ENCODE measurements at regions not wholly inside any gene's neighbourhood (a gene's known extent, or its start where the extent isn't known, plus 50 kb on each side); places are given as distances from the start of the nearest gene placed in this dataset.
A peak's percentile ranks its signal among the peaks of the same experiment; 100 is the strongest.
"Not testable (repeated sequence)": the region's sequence is repeated elsewhere in the genome, so short reads cannot be mapped to it uniquely, and the experiment has no call there.

GRCh38 chr12:127043731-127044130, 1223.2 kb upstream of the TMEM132C start:
- ChIA-PET CTCF (no interaction called here), POLR2A (ENCODE audit: low non-redundant PET) (no interaction called here)

GRCh38 chr12:127044836-127045235, 1222.1 kb upstream of the TMEM132C start:
- no peak for DNase-seq (ENCODE audit: low spot score)
- CTCF ChIA-PET, result no interaction called here
- no peak for TF ChIP-seq CTCF (conservative IDR thresholded peaks at IDR 0.05; ENCODE audit: low read depth)
- POLR2A ChIA-PET (ENCODE audit: low non-redundant PET), result no interaction called here
- no peak overlapping the region for H3K27ac ChIP-seq

More at GRCh38 chr12:127043731-127044130, 1223.2 kb upstream of the TMEM132C start:
- no peak overlapping the region for H3K27ac ChIP-seq
- no peak for TF ChIP-seq CTCF (conservative IDR thresholded peaks at IDR 0.05; ENCODE audit: low read depth)
- no peak for DNase-seq (ENCODE audit: low spot score)

DNA sequence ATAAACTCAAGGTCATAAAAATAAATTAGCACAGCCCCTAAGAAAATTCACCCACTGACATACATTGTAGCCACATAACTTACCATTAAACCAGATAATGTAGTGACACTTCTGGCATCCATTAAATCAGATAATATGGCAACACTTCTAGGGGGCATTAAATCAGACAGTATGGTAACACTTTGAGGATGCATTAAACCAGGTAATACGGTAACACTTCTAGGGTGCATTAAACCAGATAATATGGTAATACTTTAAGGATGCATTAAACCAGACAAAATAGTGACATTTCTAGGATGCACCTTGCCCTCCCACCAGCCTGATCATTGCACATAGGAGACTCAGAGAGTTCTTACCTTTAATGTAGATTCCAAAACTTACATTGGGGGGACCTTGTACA, 1220.5 kb upstream of the TMEM132C start:
- ChIA-PET POLR2A (ENCODE audit: low non-redundant PET) (no interaction called here), CTCF (no interaction called here)
- H3K27ac ChIP-seq, result no peak overlapping the region
- no peak for TF ChIP-seq CTCF (conservative IDR thresholded peaks at IDR 0.05; ENCODE audit: low read depth)
- DNase-seq (ENCODE audit: low spot score), result no peak

GRCh38 chr12:127048057-127048456, 1218.9 kb upstream of the TMEM132C start:
- no peak overlapping the region for H3K27ac ChIP-seq
- DNase-seq (ENCODE audit: low spot score), result no peak
- ChIA-PET POLR2A (ENCODE audit: low non-redundant PET) (no interaction called here), CTCF (no interaction called here)
- no peak for TF ChIP-seq CTCF (conservative IDR thresholded peaks at IDR 0.05; ENCODE audit: low read depth)

DNA sequence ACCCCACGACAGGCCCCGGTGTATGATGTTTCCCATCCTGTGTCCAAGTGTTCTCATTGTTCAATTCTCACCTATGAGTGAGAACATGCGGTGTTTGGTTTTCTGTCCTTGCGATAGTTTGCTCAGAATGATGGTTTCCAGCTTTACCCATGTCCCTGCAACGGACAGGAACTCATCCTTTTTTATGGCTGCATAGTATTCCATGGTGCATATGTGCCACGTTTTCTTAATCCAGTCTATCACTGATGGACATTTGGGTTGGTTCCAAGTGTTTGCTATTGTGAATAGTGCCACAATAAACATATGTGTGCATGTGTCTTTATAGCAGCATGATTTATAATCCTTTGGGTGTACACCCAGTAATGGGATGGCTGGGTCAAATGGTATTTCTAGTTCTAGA, 1218.4 kb upstream of the TMEM132C start:
- POLR2A ChIA-PET (ENCODE audit: low non-redundant PET); DNase-seq (ENCODE audit: low spot score); CTCF ChIA-PET; H3K27ac ChIP-seq: not testable (repeated sequence)

GRCh38 chr12:127051139-127051538, 1215.8 kb upstream of the TMEM132C start:
- ChIA-PET POLR2A (ENCODE audit: low non-redundant PET) (no interaction called here), CTCF (no interaction called here)
- H3K27ac ChIP-seq, result no peak overlapping the region
- no peak for TF ChIP-seq CTCF (conservative IDR thresholded peaks at IDR 0.05; ENCODE audit: low read depth)
- DNase-seq (ENCODE audit: low spot score), result no peak

- peak; percentile 86 for DNase-seq (ENCODE audit: low spot score)
- CTCF ChIA-PET, result interaction anchor here (0.9 kb wide), 1 partner anchor 27 kb away, joined by 3 read pairs; no protein-coding TSS in a partner anchor
- TF ChIP-seq CTCF (conservative IDR thresholded peaks at IDR 0.05; ENCODE audit: low read depth), result no peak
- POLR2A ChIA-PET (ENCODE audit: low non-redundant PET), result no interaction called here
- H3K27ac ChIP-seq, result no peak overlapping the region
Observed at GRCh38 chr12:127052511-127053232, 1214.3 kb upstream of the TMEM132C start.

Data from RWPE1 (cell line).